HFF-Myc (cell line): ENCODE measurements at regions not wholly inside any gene's neighbourhood (a gene's known extent, or its start where the extent isn't known, plus 50 kb on each side); places are given as distances from the start of the nearest gene placed in this dataset.
"Not testable (repeated sequence)": the region's sequence is repeated elsewhere in the genome, so short reads cannot be mapped to it uniquely, and the experiment has no call there.

Experiments used
- DNase-seq: peaks from one replicate; pipeline ENCODE4 v3.0.0-alpha.2; 2011; ENCODE audit warnings: low read depth; ENCODE audit errors: extremely low read depth
- H3K4me3 ChIP-seq: replicated peaks from 2 replicates; pipeline ENCODE4 v1.5.1; 2011; ENCODE audit warnings: low read depth, mild to moderate bottlenecking, control low read depth, low read length
- TF ChIP-seq, protein P1 (sequence below): IDR thresholded peaks from 2 replicates; pipeline ENCODE4 v1.5.1; 2012; ENCODE audit warnings: mild to moderate bottlenecking, low read depth, low read length, control low read depth; ENCODE audit errors: missing control alignments

DNA sequence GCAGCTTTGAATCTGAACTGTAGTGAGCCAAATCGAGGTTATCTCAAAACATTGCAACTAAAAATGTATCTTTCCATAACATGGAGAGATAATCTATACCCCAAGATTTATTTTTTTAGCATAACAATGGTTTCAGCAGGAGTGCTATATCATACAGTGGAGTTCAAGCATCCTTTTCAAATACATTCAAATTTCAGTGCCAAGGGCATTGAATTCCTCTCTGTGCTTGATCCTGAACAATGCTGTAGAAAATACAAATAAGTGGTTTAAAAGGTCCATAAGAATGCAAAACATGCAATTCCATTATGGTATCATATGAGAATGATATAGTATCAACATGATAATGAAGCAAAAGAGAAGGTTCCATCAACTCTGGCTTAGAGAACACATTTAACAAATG lies 201.7 kb downstream of the TXNL1 start:
- H3K4me3 ChIP-seq, result no peak overlapping the region
- TF ChIP-seq, protein P1, sequence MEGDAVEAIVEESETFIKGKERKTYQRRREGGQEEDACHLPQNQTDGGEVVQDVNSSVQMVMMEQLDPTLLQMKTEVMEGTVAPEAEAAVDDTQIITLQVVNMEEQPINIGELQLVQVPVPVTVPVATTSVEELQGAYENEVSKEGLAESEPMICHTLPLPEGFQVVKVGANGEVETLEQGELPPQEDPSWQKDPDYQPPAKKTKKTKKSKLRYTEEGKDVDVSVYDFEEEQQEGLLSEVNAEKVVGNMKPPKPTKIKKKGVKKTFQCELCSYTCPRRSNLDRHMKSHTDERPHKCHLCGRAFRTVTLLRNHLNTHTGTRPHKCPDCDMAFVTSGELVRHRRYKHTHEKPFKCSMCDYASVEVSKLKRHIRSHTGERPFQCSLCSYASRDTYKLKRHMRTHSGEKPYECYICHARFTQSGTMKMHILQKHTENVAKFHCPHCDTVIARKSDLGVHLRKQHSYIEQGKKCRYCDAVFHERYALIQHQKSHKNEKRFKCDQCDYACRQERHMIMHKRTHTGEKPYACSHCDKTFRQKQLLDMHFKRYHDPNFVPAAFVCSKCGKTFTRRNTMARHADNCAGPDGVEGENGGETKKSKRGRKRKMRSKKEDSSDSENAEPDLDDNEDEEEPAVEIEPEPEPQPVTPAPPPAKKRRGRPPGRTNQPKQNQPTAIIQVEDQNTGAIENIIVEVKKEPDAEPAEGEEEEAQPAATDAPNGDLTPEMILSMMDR, result no peak
- DNase-seq, result no peak

DNA sequence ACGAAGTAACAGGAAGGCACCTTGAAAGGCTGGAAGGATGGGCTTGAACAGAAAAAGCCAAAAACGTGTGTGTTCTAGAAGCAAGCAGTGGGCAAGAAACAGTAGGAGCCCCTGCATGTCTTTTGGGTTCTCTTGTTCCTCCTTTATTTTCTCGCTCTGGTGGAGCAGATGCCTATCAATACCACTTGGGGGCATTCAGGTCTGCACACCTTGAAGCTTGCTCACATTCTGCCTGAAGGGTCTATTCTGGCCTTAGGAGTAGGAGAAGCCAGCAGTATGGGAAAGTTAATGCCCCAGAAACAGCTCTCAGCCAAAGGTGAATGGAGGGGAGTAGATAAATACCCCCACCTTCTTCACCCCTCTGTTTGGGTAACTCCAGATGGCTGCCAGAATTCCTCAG lies 204.5 kb downstream of the TXNL1 start:
- no peak overlapping the region for H3K4me3 ChIP-seq
- DNase-seq, result no peak
- TF ChIP-seq, protein P1, result no peak

DNA sequence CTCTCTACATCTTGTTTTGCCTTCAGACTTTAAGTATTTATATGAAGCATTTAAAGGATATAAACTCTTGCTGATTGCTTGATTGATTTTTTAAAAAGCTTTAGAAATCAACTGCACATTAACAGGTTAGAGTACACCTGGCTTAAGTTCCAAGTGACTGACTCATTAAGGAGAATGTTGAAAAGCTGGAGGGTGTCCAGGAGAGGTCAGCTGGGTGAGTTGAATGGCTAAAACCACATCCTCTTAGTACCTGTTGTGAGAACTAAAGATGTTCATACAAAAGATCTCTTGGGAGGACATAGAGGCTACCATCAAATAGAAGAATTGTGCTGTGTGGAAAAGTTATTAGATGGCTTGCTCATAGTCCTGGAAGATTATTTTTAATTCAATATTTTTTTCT lies 206.8 kb downstream of the TXNL1 start:
- TF ChIP-seq, protein P1, result no peak
- H3K4me3 ChIP-seq, result no peak overlapping the region
- peak; percentile 16 for DNase-seq

DNA sequence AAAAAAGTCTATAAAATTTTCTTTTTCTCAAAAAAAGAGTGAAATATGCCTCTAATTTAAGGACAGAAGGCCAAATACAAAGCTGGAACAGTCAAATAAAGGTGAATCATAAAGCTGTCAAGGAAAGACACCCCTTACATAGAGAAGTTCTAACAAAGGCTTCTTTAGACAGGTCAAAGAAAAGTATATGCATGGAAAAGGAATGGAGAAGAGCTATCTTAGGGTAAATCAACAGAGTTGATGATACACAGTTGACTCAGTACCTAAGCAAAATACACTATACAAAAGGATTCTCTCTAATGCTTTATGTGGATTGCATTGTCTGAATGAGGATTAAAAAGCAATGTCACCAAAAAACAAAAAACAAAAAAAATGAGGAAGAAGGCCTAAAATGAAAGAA lies 214.8 kb downstream of the TXNL1 start:
- no peak for DNase-seq
- TF ChIP-seq, protein P1, result no peak
- no peak overlapping the region for H3K4me3 ChIP-seq

DNA sequence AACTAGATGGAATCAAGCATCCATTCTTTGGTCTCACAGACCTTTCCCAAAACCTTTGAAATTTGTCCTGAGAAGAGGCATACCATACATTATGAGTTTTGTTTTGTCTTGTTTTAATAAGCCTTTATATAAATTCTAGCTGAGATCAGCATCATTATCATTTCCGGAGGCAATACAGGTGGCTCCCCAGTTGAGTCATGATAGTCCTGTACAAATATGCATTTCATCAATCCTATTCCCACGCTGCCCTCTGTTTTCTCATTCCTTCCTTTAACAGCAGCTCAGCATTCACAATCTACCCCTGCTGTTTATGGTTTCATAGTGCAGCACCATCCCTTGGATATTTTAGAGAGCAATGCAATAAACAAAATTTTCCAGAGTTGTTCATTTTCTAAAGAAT lies 216.7 kb downstream of the TXNL1 start:
- DNase-seq, result no peak
- TF ChIP-seq, protein P1, result no peak
- no peak overlapping the region for H3K4me3 ChIP-seq

DNA sequence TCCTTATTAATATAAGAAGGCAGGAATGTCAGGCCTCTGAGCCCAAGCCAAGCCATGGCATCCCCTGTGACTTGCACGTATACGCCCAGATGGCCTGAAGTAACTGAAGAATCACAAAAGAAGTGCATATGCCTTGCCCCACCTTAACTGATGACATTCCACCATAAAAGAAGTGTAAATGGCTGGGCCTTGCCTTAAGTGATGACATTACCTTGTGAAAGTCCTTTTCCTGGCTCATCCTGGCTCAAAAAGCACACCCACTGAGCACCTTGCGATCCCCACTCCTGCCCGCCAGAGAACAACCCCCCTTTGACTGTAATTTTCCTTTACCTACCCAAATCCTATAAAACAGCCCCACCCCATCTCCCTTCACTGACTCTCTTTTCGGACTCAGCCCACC lies 217.5 kb downstream of the TXNL1 start:
- not testable (repeated sequence) for DNase-seq, H3K4me3 ChIP-seq

DNA sequence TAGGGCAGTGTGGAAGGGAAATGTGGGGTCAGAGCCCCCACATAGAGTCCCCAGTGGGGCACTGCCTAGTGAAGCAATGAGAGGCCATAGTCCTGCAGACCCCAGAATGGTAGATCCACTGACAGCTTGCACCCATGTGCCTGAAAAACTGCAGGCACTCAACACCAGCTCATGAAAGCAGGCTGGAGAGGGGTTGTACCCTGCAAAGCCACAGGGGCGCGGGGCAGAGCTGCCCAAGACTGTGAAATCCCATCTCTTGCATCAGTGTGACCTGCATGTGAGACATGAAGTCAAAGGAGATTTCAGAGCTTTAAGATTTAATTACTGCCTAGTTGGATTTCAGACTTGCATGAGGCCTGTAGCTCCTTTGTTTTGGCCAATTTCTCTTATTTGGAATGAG lies 224.0 kb downstream of the TXNL1 start:
- no peak for DNase-seq
- no peak overlapping the region for H3K4me3 ChIP-seq

More for the DNA sequence above, 224.0 kb downstream of the TXNL1 start:
- TF ChIP-seq, protein P1, result no peak
